Endodermal cell (in vitro differentiated cells): ENCODE measurements at regions not wholly inside any gene's neighbourhood (a gene's known extent, or its start where the extent isn't known, plus 50 kb on each side); places are given as distances from the start of the nearest gene placed in this dataset.

ENCODE experiments used
- DNase-seq: peaks from one replicate; pipeline ENCODE4 v3.0.0-alpha.2; 2017
- H3K27ac ChIP-seq: 2 replicates; pipeline ENCODE4 v1.5.1; 2013; ENCODE audit warnings: mild to moderate bottlenecking, low read depth, low read length, moderate library complexity
- H3K27me3 ChIP-seq: 2 replicates; pipeline ENCODE4 v1.6.1; 2013; ENCODE audit warnings: mild to moderate bottlenecking, low read length, moderate library complexity; ENCODE audit not compliant: insufficient read depth, control insufficient read depth, poor library complexity, severe bottlenecking
- H3K36me3 ChIP-seq: 2 replicates; pipeline ENCODE4 v1.7.0; 2013; ENCODE audit warnings: mild to moderate bottlenecking, low read length, moderate library complexity; ENCODE audit not compliant: control insufficient read depth, insufficient read depth
- H3K4me1 ChIP-seq: one replicate; pipeline ENCODE4 v1.7.0; 2013; ENCODE audit warnings: low read length; ENCODE audit not compliant: control insufficient read depth, insufficient read depth
- H3K4me3 ChIP-seq: 2 replicates; pipeline ENCODE4 v1.5.1; 2013; ENCODE audit warnings: mild to moderate bottlenecking, low read length, moderate library complexity
- H3K9ac ChIP-seq: 2 replicates; pipeline ENCODE4 v1.6.1; 2013; ENCODE audit warnings: mild to moderate bottlenecking, low read length, moderate library complexity; ENCODE audit not compliant: poor library complexity, severe bottlenecking; ENCODE audit errors: extremely low read depth
- H3K9me3 ChIP-seq: 2 replicates; pipeline ENCODE4 v1.6.1; 2013; ENCODE audit warnings: mild to moderate bottlenecking, low read length, moderate library complexity; ENCODE audit not compliant: control insufficient read depth
- H3K27ac Mint-ChIP-seq: 2 replicates; pipeline ENCODE4 v1.8.0; 2020; ENCODE audit warnings: mixed read lengths
- H3K27me3 Mint-ChIP-seq: 2 replicates; pipeline ENCODE4 v1.8.0; 2021; ENCODE audit warnings: mild to moderate bottlenecking, mixed read lengths; ENCODE audit not compliant: insufficient read depth
- H3K36me3 Mint-ChIP-seq: 2 replicates; pipeline ENCODE4 v1.8.0; 2020; ENCODE audit warnings: low read depth, mixed read lengths
- H3K4me1 Mint-ChIP-seq: 2 replicates; pipeline ENCODE4 v1.8.0; 2020; ENCODE audit warnings: mixed read lengths
- H3K4me3 Mint-ChIP-seq: 2 replicates; pipeline ENCODE4 v1.8.0; 2020; ENCODE audit warnings: mild to moderate bottlenecking, moderate library complexity, mixed read lengths
- H3K9me3 Mint-ChIP-seq: 2 replicates; pipeline ENCODE4 v1.8.0; 2020; ENCODE audit warnings: mild to moderate bottlenecking, mixed read lengths
- CTCF ChIP-seq: fragments of 200-600 bp; sonication (generic); conservative IDR thresholded peaks from 2 replicates; pipeline ENCODE4 v1.5.0; 2021; ENCODE audit warnings: antibody characterized with exemption, mild to moderate bottlenecking
- WGBS, 2 experiments: methylation state at CpG; one replicate each; pipeline versions ENCODE4 v1.1.5 to v1.1.7; 2013; ENCODE audit warnings: missing lambda C conversion rate in 2 of 2, mixed read lengths in 1 of 2; ENCODE audit not compliant: insufficient coverage in 1 of 2, insufficient read length in 1 of 2; 5-methylcytosine and 5-hydroxymethylcytosine counted together

- Mint-ChIP-seq H3K36me3 (peaks cover under 1% of the 10 kb centered on the region), H3K4me1 (no peaks in the 10 kb centered on the region), H3K9me3 (peaks cover under 1% of the 10 kb centered on the region), H3K27ac (no peak overlapping the region), H3K4me3 (no peak overlapping the region), H3K27me3 (no peaks in the 10 kb centered on the region)
- 96 to 97% methylated on average over 4 of the region's 4 CpGs for WGBS, 2 experiments
- peak; percentile 53 for TF ChIP-seq CTCF
- H3K4me3 ChIP-seq, result no peak overlapping the region
- no peaks in the 10 kb centered on the region for H3K36me3 ChIP-seq
- no peak overlapping the region for H3K27ac ChIP-seq
- no peaks in the 10 kb centered on the region for H3K27me3 ChIP-seq
- no peak overlapping the region for H3K9ac ChIP-seq
- DNase-seq, result no peak
- H3K9me3 ChIP-seq, result no peaks in the 10 kb centered on the region
- no peaks in the 10 kb centered on the region for H3K4me1 ChIP-seq
Measured at GRCh38 chr2:186241874-186242273, 244.2 kb upstream of the ZC3H15 start.

- Histone ChIP-seq H3K27ac (no peak overlapping the region), H3K27me3 (no peaks in the 10 kb centered on the region), H3K4me3 (no peak overlapping the region), H3K9me3 (no peaks in the 10 kb centered on the region), H3K36me3 (no peaks in the 10 kb centered on the region), H3K9ac (no peak overlapping the region), H3K4me1 (no peaks in the 10 kb centered on the region)
- Mint-ChIP-seq H3K4me3 (no peak overlapping the region), H3K4me1 (peaks cover 2% of the 10 kb centered on the region), H3K27ac (no peak overlapping the region), H3K36me3 (no peaks in the 10 kb centered on the region), H3K9me3 (peaks cover 5% of the 10 kb centered on the region), H3K27me3 (no peaks in the 10 kb centered on the region)
- DNase-seq, result no peak
- no peak for TF ChIP-seq CTCF
- 100% methylated on average over 1 of the region's 2 CpGs; no CpG with 5 or more reads in 1 of the 2 experiments for WGBS, 2 experiments
Measured at GRCh38 chr2:186254759-186255158, 231.3 kb upstream of the ZC3H15 start.

GRCh38 chr2:186255823-186256222 lies 230.2 kb upstream of the ZC3H15 start:
- Histone ChIP-seq H3K36me3 (no peaks in the 10 kb centered on the region), H3K4me3 (no peak overlapping the region), H3K4me1 (no peaks in the 10 kb centered on the region), H3K27ac (no peak overlapping the region), H3K27me3 (no peaks in the 10 kb centered on the region), H3K9ac (no peak overlapping the region), H3K9me3 (no peaks in the 10 kb centered on the region)
- Mint-ChIP-seq H3K27me3 (no peaks in the 10 kb centered on the region), H3K9me3 (peaks cover 5% of the 10 kb centered on the region), H3K27ac (peak overlapping the region; percentile 39), H3K36me3 (no peaks in the 10 kb centered on the region), H3K4me1 (peaks cover 2% of the 10 kb centered on the region), H3K4me3 (no peak overlapping the region)
- TF ChIP-seq CTCF, result peak; percentile 52
- 72 to 81% methylated on average over 3 to 4 of the region's 4 CpGs for WGBS, 2 experiments
- peak; percentile 82 for DNase-seq
